ENCODE measurements at regions not wholly inside any gene's neighbourhood (a gene's known extent, or its start where the extent isn't known, plus 50 kb on each side); places are given as distances from the start of the nearest gene placed in this dataset.

DNA sequence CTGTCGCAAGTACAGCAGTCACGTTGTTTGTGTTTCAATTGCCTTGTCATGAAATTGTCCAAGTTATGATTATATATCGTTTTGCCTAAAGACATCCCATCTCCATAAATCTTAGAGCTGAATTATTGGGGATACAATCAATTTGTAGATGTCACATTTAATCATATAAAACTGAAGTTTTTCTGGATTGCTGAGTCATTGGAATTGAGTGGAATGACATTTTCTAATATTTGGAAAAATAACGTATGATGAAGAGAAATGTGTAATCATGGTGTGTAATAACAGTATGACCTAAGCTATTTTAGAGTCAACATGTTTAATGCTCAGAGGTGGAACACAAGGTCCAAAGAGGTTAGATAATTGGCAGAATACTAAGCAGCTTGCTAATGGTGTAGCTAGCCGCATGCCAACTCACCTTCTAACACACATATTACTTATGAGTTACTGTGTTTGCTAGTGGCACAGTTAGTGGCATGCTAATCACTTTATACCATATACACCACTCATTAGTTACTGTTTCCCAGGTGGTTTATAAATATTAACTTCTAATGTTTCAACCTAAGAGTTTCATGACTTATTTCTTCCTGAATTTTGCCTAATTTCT is 473.1 kb upstream of the GRAMD2B start:
- Mint-ChIP-seq H3K4me3 (ENCODE audit: unreplicated experiment) (no peak overlapping the region), H3K27ac (ENCODE audit: unreplicated experiment) (no peak overlapping the region), H3K27me3 (ENCODE audit: insufficient read depth, unreplicated experiment) (no peaks in the 10 kb centered on the region), H3K9me3 (ENCODE audit: unreplicated experiment) (no peaks in the 10 kb centered on the region), H3K36me3 (ENCODE audit: insufficient read depth, unreplicated experiment) (no peaks in the 10 kb centered on the region), H3K4me1 (ENCODE audit: low read depth, unreplicated experiment) (no peaks in the 10 kb centered on the region)
- no peaks in the 10 kb centered on the region for H3K4me1 ChIP-seq
- no peak for DNase-seq
- TF ChIP-seq, protein P1, sequence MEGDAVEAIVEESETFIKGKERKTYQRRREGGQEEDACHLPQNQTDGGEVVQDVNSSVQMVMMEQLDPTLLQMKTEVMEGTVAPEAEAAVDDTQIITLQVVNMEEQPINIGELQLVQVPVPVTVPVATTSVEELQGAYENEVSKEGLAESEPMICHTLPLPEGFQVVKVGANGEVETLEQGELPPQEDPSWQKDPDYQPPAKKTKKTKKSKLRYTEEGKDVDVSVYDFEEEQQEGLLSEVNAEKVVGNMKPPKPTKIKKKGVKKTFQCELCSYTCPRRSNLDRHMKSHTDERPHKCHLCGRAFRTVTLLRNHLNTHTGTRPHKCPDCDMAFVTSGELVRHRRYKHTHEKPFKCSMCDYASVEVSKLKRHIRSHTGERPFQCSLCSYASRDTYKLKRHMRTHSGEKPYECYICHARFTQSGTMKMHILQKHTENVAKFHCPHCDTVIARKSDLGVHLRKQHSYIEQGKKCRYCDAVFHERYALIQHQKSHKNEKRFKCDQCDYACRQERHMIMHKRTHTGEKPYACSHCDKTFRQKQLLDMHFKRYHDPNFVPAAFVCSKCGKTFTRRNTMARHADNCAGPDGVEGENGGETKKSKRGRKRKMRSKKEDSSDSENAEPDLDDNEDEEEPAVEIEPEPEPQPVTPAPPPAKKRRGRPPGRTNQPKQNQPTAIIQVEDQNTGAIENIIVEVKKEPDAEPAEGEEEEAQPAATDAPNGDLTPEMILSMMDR (IDR thresholded peaks at IDR 0.05; ENCODE audit: insufficient read depth in 1 of 2, low read depth in 1 of 2, low read length in 1 of 2, severe bottlenecking in 1 of 2, unreplicated experiment in 1 of 2): no peak
- H3K27me3 ChIP-seq (replicated peaks; ENCODE audit: control insufficient read depth, insufficient read depth, low read length): no peaks in the 10 kb centered on the region
- CTCF ChIA-PET: no interaction called here
- intact Hi-C loops (cut with micrococcal nuclease; ENCODE audit: unreplicated experiment): no loop called here
- BruUV-seq (replicated peaks): no TSS peak
- no peaks in the 10 kb centered on the region for H3K36me3 ChIP-seq (ENCODE audit: control insufficient read depth, insufficient read depth, low read length)
- no peak overlapping the region for H3K4me3 ChIP-seq (ENCODE audit: low read depth, low read length)
- H3K9me3 ChIP-seq: no peaks in the 10 kb centered on the region
- POLR2A ChIA-PET: no interaction called here

DNA sequence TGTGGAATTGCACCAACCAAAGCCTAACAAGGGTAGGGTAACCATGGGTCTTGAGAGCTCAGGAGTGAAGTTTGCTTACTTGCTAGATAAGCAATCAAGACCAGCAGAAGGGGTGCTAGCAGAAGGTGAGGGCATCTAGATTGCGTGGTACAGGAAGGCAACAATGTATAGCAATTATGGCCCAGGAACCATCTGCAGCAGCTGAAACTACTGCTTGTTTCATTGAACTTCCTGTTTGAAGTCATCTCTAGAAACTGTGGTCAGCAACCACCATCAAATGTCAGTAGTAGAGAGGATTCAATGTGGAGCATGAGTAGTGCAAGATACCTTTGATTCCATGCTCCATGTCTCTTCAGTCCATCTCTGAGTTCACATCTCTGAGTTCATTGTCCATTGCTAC is 462.1 kb upstream of the GRAMD2B start:
- H3K36me3 Mint-ChIP-seq (ENCODE audit: insufficient read depth, unreplicated experiment): no peaks in the 10 kb centered on the region
- CTCF ChIA-PET: no interaction called here
- Histone ChIP-seq H3K36me3 (ENCODE audit: control insufficient read depth, insufficient read depth, low read length) (no peaks in the 10 kb centered on the region), H3K9me3 (no peaks in the 10 kb centered on the region), H3K4me1 (no peaks in the 10 kb centered on the region), H3K27me3 (replicated peaks; ENCODE audit: control insufficient read depth, insufficient read depth, low read length) (no peaks in the 10 kb centered on the region), H3K4me3 (ENCODE audit: low read depth, low read length) (no peak overlapping the region)
- H3K27ac Mint-ChIP-seq (ENCODE audit: unreplicated experiment): no peak overlapping the region
- no peaks in the 10 kb centered on the region for H3K9me3 Mint-ChIP-seq (ENCODE audit: unreplicated experiment)
- TF ChIP-seq, protein P1 (IDR thresholded peaks at IDR 0.05; ENCODE audit: insufficient read depth in 1 of 2, low read depth in 1 of 2, low read length in 1 of 2, severe bottlenecking in 1 of 2, unreplicated experiment in 1 of 2): no peak
- no TSS peak for BruUV-seq (replicated peaks)
- intact Hi-C loops (cut with micrococcal nuclease; ENCODE audit: unreplicated experiment): no loop called here
- H3K4me1 Mint-ChIP-seq (ENCODE audit: low read depth, unreplicated experiment): no peaks in the 10 kb centered on the region
- no peak overlapping the region for H3K4me3 Mint-ChIP-seq (ENCODE audit: unreplicated experiment)
- no peak for DNase-seq
- peaks cover 3% of the 10 kb centered on the region for H3K27me3 Mint-ChIP-seq (ENCODE audit: insufficient read depth, unreplicated experiment)
- POLR2A ChIA-PET: no interaction called here

DNA sequence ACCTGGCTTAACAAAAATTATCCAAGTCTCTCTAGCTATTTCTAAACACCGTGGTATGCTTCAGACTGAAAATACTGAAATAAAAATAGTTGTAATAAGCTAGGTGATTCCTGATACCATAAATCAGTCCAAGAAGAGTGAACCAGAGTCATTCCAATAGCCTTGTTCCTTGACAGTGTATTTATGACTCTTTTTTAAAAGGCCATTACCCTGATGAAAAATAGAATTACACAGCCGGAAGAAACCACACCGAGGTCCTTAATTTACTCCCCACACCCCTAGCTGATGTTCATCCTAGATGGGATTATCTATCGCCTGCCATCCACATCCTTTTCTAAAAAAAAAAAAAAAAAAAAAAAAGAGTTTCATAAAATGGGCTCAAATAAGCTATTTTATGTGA is 457.6 kb upstream of the GRAMD2B start:
- no peaks in the 10 kb centered on the region for H3K9me3 ChIP-seq
- no TSS peak for BruUV-seq (replicated peaks)
- no peak overlapping the region for H3K4me3 ChIP-seq (ENCODE audit: low read depth, low read length)
- H3K36me3 ChIP-seq (ENCODE audit: control insufficient read depth, insufficient read depth, low read length): no peaks in the 10 kb centered on the region
- H3K27ac Mint-ChIP-seq (ENCODE audit: unreplicated experiment): no peak overlapping the region
- no peaks in the 10 kb centered on the region for H3K27me3 ChIP-seq (replicated peaks; ENCODE audit: control insufficient read depth, insufficient read depth, low read length)
- no peak for DNase-seq
- TF ChIP-seq, protein P1 (IDR thresholded peaks at IDR 0.05; ENCODE audit: insufficient read depth in 1 of 2, low read depth in 1 of 2, low read length in 1 of 2, severe bottlenecking in 1 of 2, unreplicated experiment in 1 of 2): no peak
- POLR2A ChIA-PET: interaction anchor here (0.6 kb wide), 1 partner anchor 19 kb away, joined by 8 read pairs; no protein-coding TSS in a partner anchor
- H3K9me3 Mint-ChIP-seq (ENCODE audit: unreplicated experiment): no peaks in the 10 kb centered on the region
- H3K27me3 Mint-ChIP-seq (ENCODE audit: insufficient read depth, unreplicated experiment): peaks cover 3% of the 10 kb centered on the region
- intact Hi-C loops (cut with micrococcal nuclease; ENCODE audit: unreplicated experiment): no loop called here
- no peaks in the 10 kb centered on the region for H3K4me1 Mint-ChIP-seq (ENCODE audit: low read depth, unreplicated experiment)
- no peaks in the 10 kb centered on the region for H3K36me3 Mint-ChIP-seq (ENCODE audit: insufficient read depth, unreplicated experiment)
- no peaks in the 10 kb centered on the region for H3K4me1 ChIP-seq
- no peak overlapping the region for H3K4me3 Mint-ChIP-seq (ENCODE audit: unreplicated experiment)
- CTCF ChIA-PET: no interaction called here
